ENCODE measurements at regions not wholly inside any gene's neighbourhood (a gene's known extent, or its start where the extent isn't known, plus 50 kb on each side); places are given as distances from the start of the nearest gene placed in this dataset.

GRCh38 chr6:79804732-79805131 is 142.6 kb downstream of the ELOVL4 start:
- no peak for DNase-seq (ENCODE audit: low spot score)
- no peaks in the 10 kb centered on the region for H3K4me1 ChIP-seq (ENCODE audit: control insufficient read depth in 4 of 4, insufficient read depth in 4 of 4, low read length in 3 of 4)
- WGBS: 87% methylated on average over 3 of the region's 3 CpGs

GRCh38 chr6:79803917-79804316 is 143.4 kb downstream of the ELOVL4 start:
- no peak for TF ChIP-seq FOXA2 (IDR thresholded peaks at IDR 0.05)
- TF ChIP-seq CTCF (IDR thresholded peaks at IDR 0.05; ENCODE audit: low read depth, low read length, missing input control): no peak
- Histone ChIP-seq H3K4me1 (ENCODE audit: control insufficient read depth in 4 of 4, insufficient read depth in 4 of 4, low read length in 3 of 4) (no peaks in the 10 kb centered on the region), H3K9me3 (ENCODE audit: control insufficient read depth in 4 of 4, low read length in 3 of 4) (peaks cover 0 to 2% (median 0%) of the 10 kb centered on the region in 4 donors), H3K27ac (ENCODE audit: low read depth in 1 of 2, low read length in 2 of 2) (no peak overlapping the region), H3K9ac (ENCODE audit: low read depth in 1 of 2, low read length in 2 of 2) (no peak overlapping the region), H3K27me3 (ENCODE audit: control insufficient read depth in 4 of 4, insufficient read depth in 4 of 4, low read length in 3 of 4) (no peaks in the 10 kb centered on the region), H3K36me3 (ENCODE audit: control insufficient read depth in 4 of 4, insufficient read depth in 3 of 4, low read depth in 1 of 4, low read length in 3 of 4) (no peaks in the 10 kb centered on the region), H3K4me3 (ENCODE audit: low read depth in 1 of 3, low read length in 3 of 3) (no peak overlapping the region)
- DNase-seq (ENCODE audit: low spot score): no peak

More at GRCh38 chr6:79804732-79805131, 142.6 kb downstream of the ELOVL4 start:
- Histone ChIP-seq H3K9me3 (ENCODE audit: control insufficient read depth in 4 of 4, low read length in 3 of 4) (peaks cover 0 to 2% (median 0%) of the 10 kb centered on the region in 4 donors), H3K36me3 (ENCODE audit: control insufficient read depth in 4 of 4, insufficient read depth in 3 of 4, low read depth in 1 of 4, low read length in 3 of 4) (no peaks in the 10 kb centered on the region), H3K27me3 (ENCODE audit: control insufficient read depth in 4 of 4, insufficient read depth in 4 of 4, low read length in 3 of 4) (no peaks in the 10 kb centered on the region), H3K4me3 (ENCODE audit: low read depth in 1 of 3, low read length in 3 of 3) (no peak overlapping the region), H3K27ac (ENCODE audit: low read depth in 1 of 2, low read length in 2 of 2) (no peak overlapping the region), H3K9ac (ENCODE audit: low read depth in 1 of 2, low read length in 2 of 2) (no peak overlapping the region)
- TF ChIP-seq FOXA1 (IDR thresholded peaks at IDR 0.05) (no peak), EGR1 (IDR thresholded peaks at IDR 0.05; ENCODE audit: low read depth in 2 of 2) (no peak), RAD21 (IDR thresholded peaks at IDR 0.05) (no peak), ATF3 (IDR thresholded peaks at IDR 0.05) (no peak), HNF4A (conservative IDR thresholded peaks at IDR 0.05) (no peak), RXRA (IDR thresholded peaks at IDR 0.05) (no peak), MAX (IDR thresholded peaks at IDR 0.05) (no peak), ZBTB33 (IDR thresholded peaks at IDR 0.05) (no peak), YY1 (IDR thresholded peaks at IDR 0.05) (no peak), JUND (IDR thresholded peaks at IDR 0.05) (no peak), REST (IDR thresholded peaks at IDR 0.05) (no peak), NR2F2 (IDR thresholded peaks at IDR 0.05) (no peak), SP1 (IDR thresholded peaks at IDR 0.05) (no peak), GABPA (IDR thresholded peaks at IDR 0.05 in 1 of 2, conservative IDR thresholded peaks at IDR 0.05 in 1 of 2) (no peak), HNF4G (IDR thresholded peaks at IDR 0.05) (no peak)
